Psoas muscle (tissue), 7 donors: ENCODE measurements at regions not wholly inside any gene's neighbourhood (a gene's known extent, or its start where the extent isn't known, plus 50 kb on each side); places are given as distances from the start of the nearest gene placed in this dataset.

Source experiments
- ATAC-seq, 4 donors: fragments of 200-7000 bp; cut with Tn5 transposase; one replicate each; pipeline ENCODE4 v1.9.1; 2020; ENCODE audit warnings: moderate library complexity in 3 of 4, mild to moderate bottlenecking in 2 of 4
- DNase-seq, 2 donors: peaks; one replicate each; pipeline ENCODE4 v3.0.0-alpha.2; 2020
- H3K27ac ChIP-seq: fragments of 200-600 bp; one replicate; pipeline ENCODE4 v1.8.0; 2022
- H3K27me3 ChIP-seq, 3 donors: fragments of 200-600 bp in 1 of 3; one replicate each; pipeline versions ENCODE4 v1.6.1 to v1.8.0; 2013 to 2022; ENCODE audit warnings: low read length in 2 of 3, mild to moderate bottlenecking in 2 of 3, moderate library complexity in 1 of 3; ENCODE audit not compliant: insufficient read depth in 3 of 3
- H3K36me3 ChIP-seq, 2 donors: fragments of 200-600 bp in 1 of 2; one replicate each; pipeline versions ENCODE4 v1.6.1 to v1.8.0; 2013 to 2022; ENCODE audit warnings: low read depth in 1 of 2, mild to moderate bottlenecking in 1 of 2, moderate library complexity in 1 of 2; ENCODE audit not compliant: insufficient read depth in 1 of 2
- H3K4me1 ChIP-seq: fragments of 200-600 bp; one replicate; pipeline ENCODE4 v1.8.0; 2022
- H3K4me3 ChIP-seq: fragments of 200-600 bp; one replicate; pipeline ENCODE4 v1.8.0; 2022; ENCODE audit warnings: mild to moderate bottlenecking
- H3K9me3 ChIP-seq: fragments of 200-600 bp; one replicate; pipeline ENCODE4 v1.8.0; 2022
- CTCF ChIP-seq: fragments of 200-600 bp; IDR thresholded peaks from one replicate; pipeline ENCODE4 v1.8.0; 2022; ENCODE audit warnings: antibody characterized with exemption
- WGBS, 3 donors: extraction: QIAGEN DNeasy Blood & Tissue Kit; methylation state at CpG; one replicate each; pipeline versions ENCODE4 v1.1.6 to v1.1.7; 2013; 5-methylcytosine and 5-hydroxymethylcytosine counted together
- intact Hi-C, 2 donors: fragments of 100-400 bp; cut with DNase I; formaldehyde crosslinking; loops; one replicate each; pipeline versions ENCODE4 v1.11.0 to v1.14.2; 2022
- donor health status: healthy with polysubstance abuse.
- donor health status: DM: no; HTN: no; CAD: no; lungs with moderate emphysema.
- donor health status: Bipolar disorder and iron deficiency.
- donor health status: healthy.
- donor health status: DM: yes; HTN: yes; CAD: no.
- donor health status: DM: no; HTN: no; CAD: no.
- donor health status: DM: yes; HTN: yes; CAD: no.

DNA sequence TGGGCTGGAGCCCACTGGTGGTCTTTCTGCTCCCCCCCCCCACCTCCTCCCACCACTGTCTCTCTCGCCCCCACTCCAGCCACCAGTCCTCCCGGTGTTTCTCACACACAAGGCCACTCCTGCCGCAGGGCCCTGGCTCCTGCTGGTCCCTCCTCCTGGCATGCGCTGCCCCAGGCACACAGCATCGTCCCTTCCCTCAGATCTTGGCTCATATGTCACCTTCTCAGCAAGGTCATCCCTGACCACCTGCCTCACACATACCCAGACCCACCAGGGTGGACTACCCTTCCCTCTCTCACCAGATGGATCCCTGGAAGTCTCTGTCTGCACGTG, 101.5 kb upstream of the IQSEC1 start:
- no peak overlapping the region for H3K4me3 ChIP-seq
- H3K4me1 ChIP-seq = no peaks in the 10 kb centered on the region
- no peaks in the 10 kb centered on the region for H3K36me3 ChIP-seq
- WGBS, 3 donors = 76 to 93% (median 84%) methylated on average over 6 of the region's 6 CpGs
- H3K9me3 ChIP-seq = peaks cover 9% of the 10 kb centered on the region
- H3K27ac ChIP-seq = no peak overlapping the region
- no peaks in the 10 kb centered on the region for H3K27me3 ChIP-seq
- no peak for TF ChIP-seq CTCF
- intact Hi-C loops = no loop called here
- DNase-seq (no peak), ATAC-seq (no peak)

- peaks cover 7% of the 10 kb centered on the region for H3K9me3 ChIP-seq
- no peak for DNase-seq
- ATAC-seq = no peak
- H3K27me3 ChIP-seq = no peaks in the 10 kb centered on the region
- TF ChIP-seq CTCF = no peak
- no peak overlapping the region for H3K4me3 ChIP-seq
- intact Hi-C loops = no loop called here
- WGBS, 3 donors = 81 to 87% (median 85%) methylated on average over 16 to 17 of the region's 17 CpGs
- no peaks in the 10 kb centered on the region for H3K36me3 ChIP-seq
- H3K4me1 ChIP-seq = no peaks in the 10 kb centered on the region
- no peak overlapping the region for H3K27ac ChIP-seq
These were observed 101.0 kb upstream of the IQSEC1 start for GRCh38 chr3:13174011-13174802.

DNA sequence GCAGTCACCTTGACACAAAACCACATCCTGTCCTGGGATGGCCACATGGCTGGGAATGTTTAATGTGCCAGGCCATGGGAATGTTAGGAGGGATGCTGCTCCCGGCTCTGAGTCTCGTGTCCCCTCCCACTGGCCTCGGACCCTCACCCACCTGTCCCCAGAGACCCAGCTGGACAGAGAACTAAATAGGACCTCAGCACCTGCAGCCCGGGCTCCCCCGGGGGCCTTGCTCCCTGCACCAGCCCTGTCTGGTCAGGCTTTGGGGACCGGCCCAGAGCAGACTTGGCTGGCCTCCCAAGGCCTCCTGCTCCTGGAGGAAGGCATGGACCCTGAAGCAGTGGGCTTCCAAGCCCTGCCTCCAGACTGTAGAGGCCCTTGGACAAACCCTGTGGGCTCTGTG, 100.0 kb upstream of the IQSEC1 start:
- 59 to 67% (median 64%) methylated on average over 6 of the region's 6 CpGs for WGBS, 3 donors
- no peak for TF ChIP-seq CTCF
- Histone ChIP-seq H3K4me3 (no peak overlapping the region), H3K9me3 (no peaks in the 10 kb centered on the region), H3K4me1 (no peaks in the 10 kb centered on the region), H3K27ac (no peak overlapping the region), H3K27me3 (no peaks in the 10 kb centered on the region), H3K36me3 (no peaks in the 10 kb centered on the region)
- ATAC-seq (no peak), DNase-seq (no peak)
- intact Hi-C loops = no loop called here

DNA sequence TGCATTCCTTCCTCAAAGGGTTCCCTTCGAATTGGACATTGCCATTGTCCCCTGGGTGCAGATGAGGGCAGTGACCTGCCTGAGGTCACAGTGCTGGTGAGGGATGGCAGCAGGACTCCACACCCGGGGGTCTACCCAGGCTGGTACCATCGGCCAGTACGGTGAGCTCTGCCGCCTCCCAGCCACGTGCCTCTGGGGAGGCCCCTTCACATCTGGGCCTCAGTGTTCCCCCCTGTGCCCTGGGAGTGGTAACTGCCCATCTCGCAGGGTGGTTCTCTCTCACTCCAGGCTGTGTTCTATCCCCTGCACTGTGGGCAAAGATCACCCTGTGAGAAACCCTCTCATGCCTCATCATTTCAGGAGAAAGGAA, 99.4 kb upstream of the IQSEC1 start:
- 85 to 89% (median 87%) methylated on average over 7 of the region's 7 CpGs for WGBS, 3 donors
- no peaks in the 10 kb centered on the region for H3K36me3 ChIP-seq
- H3K4me1 ChIP-seq = no peaks in the 10 kb centered on the region
- no peak overlapping the region for H3K27ac ChIP-seq
- intact Hi-C loops = no loop called here
- H3K27me3 ChIP-seq = no peaks in the 10 kb centered on the region
- TF ChIP-seq CTCF = no peak
- H3K9me3 ChIP-seq = no peaks in the 10 kb centered on the region
- ATAC-seq (no peak), DNase-seq (no peak)
- H3K4me3 ChIP-seq = no peak overlapping the region
